ENCODE measurements at regions not wholly inside any gene's neighbourhood (a gene's known extent, or its start where the extent isn't known, plus 50 kb on each side); places are given as distances from the start of the nearest gene placed in this dataset.

DNA sequence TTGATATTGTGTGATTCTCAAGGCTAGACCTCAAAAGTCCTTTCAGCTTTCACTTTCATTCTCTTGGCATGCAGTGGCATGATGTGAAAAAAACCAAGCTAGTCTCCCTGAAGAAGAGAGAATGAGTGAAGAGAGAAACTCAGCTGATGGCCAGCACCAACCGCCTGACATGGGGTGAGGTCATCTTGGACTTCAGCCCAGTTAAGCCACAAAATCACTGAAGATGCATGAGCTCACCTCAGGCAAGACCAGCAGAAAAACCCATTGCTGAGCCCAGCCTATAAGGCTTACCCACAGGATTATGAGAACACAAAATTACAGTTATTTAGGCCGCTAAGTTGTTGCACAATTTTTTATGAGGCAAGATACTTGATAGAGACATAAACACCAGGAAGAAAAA, 496.5 kb downstream of the TOX3 start:
- H3K4me3 ChIP-seq = no peak overlapping the region
- TF ChIP-seq CTCF (IDR thresholded peaks at IDR 0.05) = no peak
- H3K9me3 ChIP-seq = peaks cover 0 to 16% of the 10 kb centered on the region in 2 donors
- no peak for DNase-seq (ENCODE audit: low spot score)
- no peak overlapping the region for H3K27ac ChIP-seq
- H3K27me3 ChIP-seq = no peaks in the 10 kb centered on the region
- no peaks in the 10 kb centered on the region for H3K4me1 ChIP-seq
- no peaks in the 10 kb centered on the region for H3K36me3 ChIP-seq

- H3K27ac ChIP-seq = no peak overlapping the region
- no peak for DNase-seq (ENCODE audit: low spot score)
- no peaks in the 10 kb centered on the region for H3K9me3 ChIP-seq
- no peaks in the 10 kb centered on the region for H3K36me3 ChIP-seq
- no peaks in the 10 kb centered on the region for H3K27me3 ChIP-seq
- no peak overlapping the region for H3K4me3 ChIP-seq
- TF ChIP-seq CTCF (IDR thresholded peaks at IDR 0.05) = no peak
- H3K4me1 ChIP-seq = no peaks in the 10 kb centered on the region
Observed at GRCh38 chr16:52035436-52035835, 511.5 kb downstream of the TOX3 start.

GRCh38 chr16:52034830-52035229, 512.1 kb downstream of the TOX3 start:
- Histone ChIP-seq H3K27ac (no peak overlapping the region), H3K4me1 (no peaks in the 10 kb centered on the region), H3K4me3 (no peak overlapping the region), H3K27me3 (no peaks in the 10 kb centered on the region), H3K9me3 (no peaks in the 10 kb centered on the region), H3K36me3 (no peaks in the 10 kb centered on the region)
- no peak for TF ChIP-seq CTCF (IDR thresholded peaks at IDR 0.05)
- no peak for DNase-seq (ENCODE audit: low spot score)

- Histone ChIP-seq H3K27me3 (no peaks in the 10 kb centered on the region), H3K9me3 (no peaks in the 10 kb centered on the region), H3K4me3 (no peak overlapping the region), H3K4me1 (no peaks in the 10 kb centered on the region), H3K27ac (no peak overlapping the region), H3K36me3 (no peaks in the 10 kb centered on the region)
- no peak for TF ChIP-seq CTCF (IDR thresholded peaks at IDR 0.05)
- DNase-seq (ENCODE audit: low spot score) = no peak
Observed at GRCh38 chr16:52033992-52034391, 513.0 kb downstream of the TOX3 start.

GRCh38 chr16:52022980-52023379, 524.0 kb downstream of the TOX3 start:
- no peaks in the 10 kb centered on the region for H3K27me3 ChIP-seq
- H3K4me3 ChIP-seq = no peak overlapping the region
- no peaks in the 10 kb centered on the region for H3K4me1 ChIP-seq
- H3K27ac ChIP-seq = no peak overlapping the region
- no peaks in the 10 kb centered on the region for H3K9me3 ChIP-seq
- no peaks in the 10 kb centered on the region for H3K36me3 ChIP-seq
- no peak for DNase-seq (ENCODE audit: low spot score)
- TF ChIP-seq CTCF (IDR thresholded peaks at IDR 0.05) = no peak

DNA sequence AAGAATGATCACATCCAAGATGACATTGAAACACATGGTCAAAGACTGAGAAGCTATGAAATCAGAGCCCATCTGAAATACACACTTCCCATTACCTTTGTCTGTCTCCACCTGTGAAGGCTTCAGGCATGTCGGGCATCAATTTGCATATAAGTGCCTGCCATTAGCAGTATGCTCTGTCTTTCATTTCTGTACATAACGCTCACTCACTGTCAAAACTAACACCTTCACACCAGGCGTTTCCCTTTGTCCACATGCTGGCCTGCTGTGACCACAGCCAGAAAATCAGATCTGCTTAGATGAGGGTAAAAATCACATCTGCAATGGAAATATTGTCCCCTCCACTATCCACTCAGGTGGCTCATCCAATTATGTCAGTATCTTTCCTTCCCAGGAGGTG, 524.8 kb downstream of the TOX3 start:
- Histone ChIP-seq H3K4me3 (no peak overlapping the region), H3K27ac (no peak overlapping the region), H3K36me3 (no peaks in the 10 kb centered on the region), H3K9me3 (peaks cover 0 to under 1% of the 10 kb centered on the region in 2 donors), H3K4me1 (no peaks in the 10 kb centered on the region), H3K27me3 (no peaks in the 10 kb centered on the region)
- no peak for TF ChIP-seq CTCF (IDR thresholded peaks at IDR 0.05)
- DNase-seq (ENCODE audit: low spot score) = no peak
